ENCODE measurements at regions not wholly inside any gene's neighbourhood (a gene's known extent, or its start where the extent isn't known, plus 50 kb on each side); places are given as distances from the start of the nearest gene placed in this dataset.

DNA sequence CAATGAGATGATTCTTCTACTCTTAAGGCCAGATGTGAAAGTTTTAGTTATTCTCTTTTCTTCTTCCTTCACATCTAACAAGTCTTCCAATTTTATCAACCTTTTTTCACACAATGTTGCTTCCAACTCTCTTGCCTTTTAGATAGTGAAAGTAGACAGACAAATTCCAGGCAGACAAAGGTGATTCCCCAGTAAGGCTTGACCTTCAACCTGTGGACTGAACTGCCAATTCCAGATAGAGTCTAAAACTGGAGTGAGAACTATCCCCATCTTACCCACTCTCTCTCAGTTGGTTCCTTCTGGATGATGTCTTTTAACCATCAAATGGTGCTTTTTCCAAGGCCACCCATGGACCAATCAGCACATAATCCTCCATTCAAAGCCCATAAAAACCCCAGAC, 159.0 kb downstream of the NSUN3 start:
- TF ChIP-seq, protein P1, sequence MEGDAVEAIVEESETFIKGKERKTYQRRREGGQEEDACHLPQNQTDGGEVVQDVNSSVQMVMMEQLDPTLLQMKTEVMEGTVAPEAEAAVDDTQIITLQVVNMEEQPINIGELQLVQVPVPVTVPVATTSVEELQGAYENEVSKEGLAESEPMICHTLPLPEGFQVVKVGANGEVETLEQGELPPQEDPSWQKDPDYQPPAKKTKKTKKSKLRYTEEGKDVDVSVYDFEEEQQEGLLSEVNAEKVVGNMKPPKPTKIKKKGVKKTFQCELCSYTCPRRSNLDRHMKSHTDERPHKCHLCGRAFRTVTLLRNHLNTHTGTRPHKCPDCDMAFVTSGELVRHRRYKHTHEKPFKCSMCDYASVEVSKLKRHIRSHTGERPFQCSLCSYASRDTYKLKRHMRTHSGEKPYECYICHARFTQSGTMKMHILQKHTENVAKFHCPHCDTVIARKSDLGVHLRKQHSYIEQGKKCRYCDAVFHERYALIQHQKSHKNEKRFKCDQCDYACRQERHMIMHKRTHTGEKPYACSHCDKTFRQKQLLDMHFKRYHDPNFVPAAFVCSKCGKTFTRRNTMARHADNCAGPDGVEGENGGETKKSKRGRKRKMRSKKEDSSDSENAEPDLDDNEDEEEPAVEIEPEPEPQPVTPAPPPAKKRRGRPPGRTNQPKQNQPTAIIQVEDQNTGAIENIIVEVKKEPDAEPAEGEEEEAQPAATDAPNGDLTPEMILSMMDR (conservative IDR thresholded peaks at IDR 0.05; ENCODE audit: low read depth, low read length), result no peak
- TF ChIP-seq EZH2 (IDR thresholded peaks at IDR 0.05; ENCODE audit: low read length, unreplicated experiment) (no peak), EZH2phosphoT487 (IDR thresholded peaks at IDR 0.05; ENCODE audit: borderline replicate concordance, low read length) (no peak)

All from PC-3 (cell line).